HepG2 (cell line): ENCODE measurements at regions not wholly inside any gene's neighbourhood (a gene's known extent, or its start where the extent isn't known, plus 50 kb on each side); places are given as distances from the start of the nearest gene placed in this dataset.

Source experiments
- ATAC-seq: fragments of 200-7000 bp; cut with Tn5 transposase; 3 replicates; pipeline ENCODE4 v1.9.1; 2020; ENCODE audit warnings: mild to moderate bottlenecking, moderate library complexity
- BruUV-seq: library from RNA; stranded (reverse); fragments of 400-500 nt; replicated peaks from 2 replicates; lab custom pipeline; 2021; lab: Mats Ljungman, UMichigan
- CTCF ChIA-PET: fragments of 300-600 bp; formaldehyde crosslinking; extraction: SDS; loops from one replicate; lab custom pipeline; 2021; ENCODE audit warnings: low total read pairs, inconsistent platforms, low intra/inter-chr PET ratio; lab: Yijun Ruan, JAX
- POLR2A ChIA-PET: fragments of 350-600 bp; sonication (Branson Sonifier 250); formaldehyde crosslinking; loops from one replicate; lab custom pipeline; 2020; ENCODE audit warnings: antibody characterized with exemption, inconsistent platforms; lab: Yijun Ruan, JAX
- DNase-seq: peaks from one replicate; pipeline ENCODE4 v3.0.0-alpha.2; 2015; ENCODE audit warnings: low spot score
- FAIRE-seq: peaks from 3 replicates; lab custom pipeline; 2011; peaks lifted over from hg19 to GRCh38; lab: Jason Lieb, UNC
- H2AFZ ChIP-seq: one replicate; pipeline ENCODE4 v1.6.1; 2011; ENCODE audit warnings: low read length, inconsistent platforms
- H3K27ac ChIP-seq: fragments of 300-600 bp; 3 replicates; pipeline ENCODE4 v1.8.0; 2011; ENCODE audit warnings: mixed run types, mild to moderate bottlenecking, mixed read lengths, low read length, inconsistent platforms; ENCODE audit not compliant: insufficient read depth; ENCODE audit errors: extremely low read length
- H3K27me3 ChIP-seq, 2 experiments: fragments of 200-600 bp in 1 of 2; 2 replicates in 1 of 2; 3 replicates in 1 of 2; pipeline versions ENCODE4 v1.6.0 to v1.8.0; 2011; ENCODE audit warnings: low read length in 2 of 2, mild to moderate bottlenecking in 2 of 2, moderate library complexity in 2 of 2, inconsistent platforms in 1 of 2; ENCODE audit not compliant: insufficient read depth in 2 of 2, control insufficient read depth in 1 of 2
- H3K36me3 ChIP-seq, 2 experiments: fragments of 200-600 bp in 1 of 2; replicated peaks in 1 of 2; 2 replicates in 1 of 2; 3 replicates in 1 of 2; pipeline versions ENCODE4 v1.5.1 to v1.8.0; 2011; ENCODE audit warnings: low read length in 2 of 2, inconsistent platforms in 1 of 2; ENCODE audit not compliant: insufficient read depth in 2 of 2, control insufficient read depth in 1 of 2
- H3K4me1 ChIP-seq: 2 replicates; pipeline ENCODE4 v1.5.1; 2012; ENCODE audit warnings: low read length, inconsistent platforms; ENCODE audit not compliant: insufficient read depth
- H3K4me2 ChIP-seq: 2 replicates; pipeline ENCODE4 v1.6.0; 2011; ENCODE audit warnings: low read depth, low read length, inconsistent platforms
- H3K4me3 ChIP-seq, 3 experiments: fragments of 200-600 bp in 1 of 3; sonication (generic), shearing (Covaris generic) in 1 of 3; replicated peaks in 1 of 3; 2 replicates each; pipeline ENCODE4 v1.5.1; 2011 to 2016; ENCODE audit warnings: low read length in 3 of 3, inconsistent platforms in 2 of 3, low read depth in 2 of 3, mild to moderate bottlenecking in 2 of 3, control low read depth in 1 of 3, mixed read lengths in 1 of 3; ENCODE audit not compliant: insufficient read depth in 1 of 3
- H3K79me2 ChIP-seq: one replicate; pipeline ENCODE4 v1.6.1; 2011; ENCODE audit warnings: low read length, inconsistent platforms; ENCODE audit not compliant: insufficient read depth
- H3K9ac ChIP-seq: 2 replicates; pipeline ENCODE4 v1.6.0; 2011; ENCODE audit warnings: mild to moderate bottlenecking, low read depth, low read length, inconsistent platforms; ENCODE audit not compliant: insufficient read depth
- H3K9me3 ChIP-seq: 2 replicates; pipeline ENCODE4 v1.5.1; 2012; ENCODE audit warnings: mild to moderate bottlenecking, low read length
- H4K20me1 ChIP-seq: 2 replicates; pipeline ENCODE4 v1.6.0; 2011; ENCODE audit warnings: inconsistent platforms, mild to moderate bottlenecking, low read length, moderate library complexity; ENCODE audit not compliant: insufficient read depth
- DPF2 ChIP-seq: sonication (generic); formaldehyde crosslinking; IDR thresholded peaks from 2 replicates; pipeline ENCODE4 v1.4.0; 2020; ENCODE audit warnings: mild to moderate bottlenecking, low read depth, missing genetic modification reagents, borderline replicate concordance
- GATAD2A ChIP-seq: IDR thresholded peaks from 2 replicates; pipeline ENCODE4 v1.6.1; 2016
- HMG20A ChIP-seq: IDR thresholded peaks from 2 replicates; pipeline ENCODE4 v1.6.1; 2016; ENCODE audit warnings: borderline replicate concordance
- NFYC ChIP-seq: IDR thresholded peaks from 2 replicates; pipeline ENCODE4 v1.6.1; 2016; ENCODE audit warnings: missing genetic modification reagents, missing compliant biosample characterization
- STAT6 ChIP-seq: sonication (generic); formaldehyde crosslinking; IDR thresholded peaks from 2 replicates; pipeline ENCODE4 v1.4.0; 2020; ENCODE audit warnings: missing genetic modification reagents, mild to moderate bottlenecking, borderline replicate concordance
- U2AF1 ChIP-seq: fragments of 200-400 bp; formaldehyde crosslinking; optimal IDR thresholded peaks from 2 replicates; pipeline ENCODE3; 2017; ENCODE audit warnings: mild to moderate bottlenecking, low read depth, low read length
- ZBTB3 ChIP-seq: sonication (generic); formaldehyde crosslinking; IDR thresholded peaks from 2 replicates; pipeline ENCODE4 v1.4.0; 2020; ENCODE audit warnings: low read depth, mild to moderate bottlenecking, moderate library complexity, missing genetic modification reagents, borderline replicate concordance
- ZNF138 ChIP-seq: sonication (generic); formaldehyde crosslinking; IDR thresholded peaks from 2 replicates; pipeline ENCODE4 v1.5.0; 2020; ENCODE audit warnings: mild to moderate bottlenecking, low read depth, missing genetic modification reagents
- ZNF317 ChIP-seq: sonication (generic); formaldehyde crosslinking; IDR thresholded peaks from 2 replicates; pipeline ENCODE4 v1.5.0; 2020; ENCODE audit warnings: mild to moderate bottlenecking, missing genetic modification reagents
- ZNF383 ChIP-seq: sonication (generic); formaldehyde crosslinking; IDR thresholded peaks from 2 replicates; pipeline ENCODE4 v1.4.0; 2020; ENCODE audit warnings: missing genetic modification reagents, mild to moderate bottlenecking, borderline replicate concordance
- ZNF577 ChIP-seq: sonication (generic); formaldehyde crosslinking; IDR thresholded peaks from 2 replicates; pipeline ENCODE4 v1.4.0; 2020; ENCODE audit warnings: mild to moderate bottlenecking, low read depth, missing genetic modification reagents, borderline replicate concordance
- WGBS: methylation state at CpG from one replicate; pipeline ENCODE4 v1.1.6; 2017; ENCODE audit warnings: low lambda C conversion rate; 5-methylcytosine and 5-hydroxymethylcytosine counted together
- in situ Hi-C: cut with HindIII; loops from 2 replicates; pipeline ENCODE4 v1.10.0; 2017; ENCODE audit warnings: low pct_unique_long_range_greater_than_20kb; ENCODE audit not compliant: extremely low pct_ligation_motif_present
- intact Hi-C: fragments of 100-400 bp; cut with micrococcal nuclease; formaldehyde crosslinking; loops from one replicate; pipeline ENCODE4 v1.10.0; 2022; ENCODE audit not compliant: unreplicated experiment
- TF ChIP-seq, protein P1 (sequence below): sonication (generic); formaldehyde crosslinking; IDR thresholded peaks from 2 replicates; pipeline ENCODE4 v1.4.0; 2020; ENCODE audit warnings: missing genetic modification reagents, borderline replicate concordance

GRCh38 chr7:22909917-22910316 is 87.3 kb upstream of the TOMM7 start:
- Histone ChIP-seq H3K36me3 (no peaks in the 10 kb centered on the region), H4K20me1 (no peaks in the 10 kb centered on the region), H3K27ac (no peak overlapping the region)
- TF ChIP-seq HMG20A (no peak), U2AF1 (no peak), ZBTB3 (CRISPR knock-in tag) (no peak), GATAD2A (no peak), DPF2 (CRISPR knock-in tag) (no peak), ZNF383 (CRISPR knock-in tag) (no peak), ZNF577 (CRISPR knock-in tag) (no peak), ZNF317 (CRISPR knock-in tag) (no peak)
- TF ChIP-seq, protein P1, sequence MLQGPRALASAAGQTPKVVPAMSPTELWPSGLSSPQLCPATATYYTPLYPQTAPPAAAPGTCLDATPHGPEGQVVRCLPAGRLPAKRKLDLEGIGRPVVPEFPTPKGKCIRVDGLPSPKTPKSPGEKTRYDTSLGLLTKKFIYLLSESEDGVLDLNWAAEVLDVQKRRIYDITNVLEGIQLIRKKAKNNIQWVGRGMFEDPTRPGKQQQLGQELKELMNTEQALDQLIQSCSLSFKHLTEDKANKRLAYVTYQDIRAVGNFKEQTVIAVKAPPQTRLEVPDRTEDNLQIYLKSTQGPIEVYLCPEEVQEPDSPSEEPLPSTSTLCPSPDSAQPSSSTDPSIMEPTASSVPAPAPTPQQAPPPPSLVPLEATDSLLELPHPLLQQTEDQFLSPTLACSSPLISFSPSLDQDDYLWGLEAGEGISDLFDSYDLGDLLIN: no peak
- TF ChIP-seq, all 625 proteins: peak for 0
- no TSS peak for BruUV-seq
- CTCF ChIA-PET: no interaction called here
- no peaks in the 10 kb centered on the region for H3K4me1 ChIP-seq
- no peak for ATAC-seq
- intact Hi-C loops (no loop called here), in situ Hi-C loops (no loop called here)
- WGBS: 87% methylated on average over 3 of the region's 3 CpGs
- no peak overlapping the region for H3K4me2 ChIP-seq
- no peaks in the 10 kb centered on the region for H3K9me3 ChIP-seq
- no peak overlapping the region for H3K4me3 ChIP-seq
- no peaks in the 10 kb centered on the region for H3K27me3 ChIP-seq
- no peak for FAIRE-seq
- H2AFZ ChIP-seq: no peak overlapping the region
- H3K9ac ChIP-seq: no peak overlapping the region
- no peak for DNase-seq
- H3K79me2 ChIP-seq: no peaks in the 10 kb centered on the region
- POLR2A ChIA-PET: no interaction called here

GRCh38 chr7:22907805-22908204 is 85.2 kb upstream of the TOMM7 start:
- H3K36me3 ChIP-seq: no peaks in the 10 kb centered on the region
- no peak overlapping the region for H3K9ac ChIP-seq
- H3K27ac ChIP-seq: no peak overlapping the region
- in situ Hi-C loops (no loop called here), intact Hi-C loops (no loop called here)
- no peaks in the 10 kb centered on the region for H3K4me1 ChIP-seq
- no peaks in the 10 kb centered on the region for H3K9me3 ChIP-seq
- H3K4me2 ChIP-seq: no peak overlapping the region
- no peak overlapping the region for H3K4me3 ChIP-seq
- H4K20me1 ChIP-seq: no peaks in the 10 kb centered on the region
- ChIA-PET POLR2A (no interaction called here), CTCF (no interaction called here)
- H3K27me3 ChIP-seq: no peaks in the 10 kb centered on the region; a peak in 1 of 5 replicates
- no TSS peak for BruUV-seq
- ATAC-seq (no peak), DNase-seq (no peak), FAIRE-seq (no peak)
- TF ChIP-seq ZNF138 (CRISPR knock-in tag) (no peak), ZNF383 (CRISPR knock-in tag) (no peak), STAT6 (CRISPR knock-in tag) (no peak), NFYC (CRISPR knock-in tag) (no peak)
- 87% methylated on average over 3 of the region's 3 CpGs for WGBS
- H2AFZ ChIP-seq: no peak overlapping the region
- H3K79me2 ChIP-seq: no peaks in the 10 kb centered on the region
